ENCODE measurements at regions not wholly inside any gene's neighbourhood (a gene's known extent, or its start where the extent isn't known, plus 50 kb on each side); places are given as distances from the start of the nearest gene placed in this dataset.
A peak's percentile ranks its signal among the peaks of the same experiment; 100 is the strongest.

- no peak overlapping the region for H3K4me3 Mint-ChIP-seq
- H3K4me1 Mint-ChIP-seq (ENCODE audit: low read depth in 2 of 2) = no peaks in the 10 kb centered on the region
- H3K27ac Mint-ChIP-seq = peak overlapping the region in 1 of 2 donors; percentile 30
These were observed 1389.7 kb downstream of the DSC3 start for GRCh38 chr18:29652797-29653196.

GRCh38 chr18:29651122-29651680 is 1391.3 kb downstream of the DSC3 start:
- Mint-ChIP-seq H3K27me3 (no peaks in the 10 kb centered on the region), H3K4me1 (ENCODE audit: low read depth in 2 of 2) (no peaks in the 10 kb centered on the region), H3K36me3 (ENCODE audit: insufficient read depth) (no peaks in the 10 kb centered on the region), H3K27ac (no peak overlapping the region), H3K4me3 (no peak overlapping the region), H3K9me3 (peaks cover 7 to 26% of the 10 kb centered on the region in 2 donors)
- ATAC-seq (replicated peaks) (no peak), DNase-seq (no peak)

More at GRCh38 chr18:29652797-29653196, 1389.7 kb downstream of the DSC3 start:
- peaks cover 7 to 28% of the 10 kb centered on the region in 2 donors for H3K9me3 Mint-ChIP-seq
- ATAC-seq (replicated peaks) (no peak), DNase-seq (no peak)
- H3K36me3 Mint-ChIP-seq (ENCODE audit: insufficient read depth) = no peaks in the 10 kb centered on the region
- H3K27me3 Mint-ChIP-seq = no peaks in the 10 kb centered on the region

- no peak for DNase-seq
- Mint-ChIP-seq H3K27ac (no peak overlapping the region), H3K36me3 (ENCODE audit: insufficient read depth) (no peaks in the 10 kb centered on the region), H3K4me1 (ENCODE audit: low read depth in 2 of 2) (no peaks in the 10 kb centered on the region), H3K9me3 (peaks cover 10 to 27% of the 10 kb centered on the region in 2 donors), H3K4me3 (no peak overlapping the region), H3K27me3 (no peaks in the 10 kb centered on the region)
- ATAC-seq (replicated peaks) = no peak
These were observed 1393.7 kb downstream of the DSC3 start for GRCh38 chr18:29648891-29649290.

GRCh38 chr18:29647700-29648099 is 1394.8 kb downstream of the DSC3 start:
- no peak overlapping the region for H3K4me3 Mint-ChIP-seq
- ATAC-seq (replicated peaks) = no peak
- no peak for DNase-seq
- H3K27me3 Mint-ChIP-seq = no peaks in the 10 kb centered on the region
- no peaks in the 10 kb centered on the region for H3K4me1 Mint-ChIP-seq (ENCODE audit: low read depth in 2 of 2)
- peaks cover 10 to 22% of the 10 kb centered on the region in 2 donors for H3K9me3 Mint-ChIP-seq
- no peak overlapping the region for H3K27ac Mint-ChIP-seq
- no peaks in the 10 kb centered on the region for H3K36me3 Mint-ChIP-seq (ENCODE audit: insufficient read depth)

- Mint-ChIP-seq H3K27me3 (no peaks in the 10 kb centered on the region), H3K9me3 (peaks cover 6 to 18% of the 10 kb centered on the region in 2 donors), H3K27ac (no peak overlapping the region), H3K36me3 (ENCODE audit: insufficient read depth) (no peaks in the 10 kb centered on the region), H3K4me1 (ENCODE audit: low read depth in 2 of 2) (no peaks in the 10 kb centered on the region), H3K4me3 (no peak overlapping the region)
- ATAC-seq (replicated peaks) = no peak
- no peak for DNase-seq
These were observed 1398.3 kb downstream of the DSC3 start for GRCh38 chr18:29644276-29644675.

- Mint-ChIP-seq H3K27me3 (no peaks in the 10 kb centered on the region), H3K4me3 (no peak overlapping the region), H3K27ac (no peak overlapping the region), H3K4me1 (ENCODE audit: low read depth in 2 of 2) (no peaks in the 10 kb centered on the region), H3K9me3 (no peaks in the 10 kb centered on the region), H3K36me3 (ENCODE audit: insufficient read depth) (no peaks in the 10 kb centered on the region)
- DNase-seq = no peak
- no peak for ATAC-seq (replicated peaks)
These were observed 1413.0 kb downstream of the DSC3 start for GRCh38 chr18:29629493-29630036.

- no peak for DNase-seq
- Mint-ChIP-seq H3K27ac (no peak overlapping the region), H3K4me3 (no peak overlapping the region), H3K9me3 (peaks cover 0 to 6% of the 10 kb centered on the region in 2 donors), H3K4me1 (ENCODE audit: low read depth in 2 of 2) (no peaks in the 10 kb centered on the region), H3K27me3 (no peaks in the 10 kb centered on the region), H3K36me3 (ENCODE audit: insufficient read depth) (no peaks in the 10 kb centered on the region)
- ATAC-seq (replicated peaks) = no peak
These were observed 1416.4 kb downstream of the DSC3 start for GRCh38 chr18:29626094-29626493.

- H3K36me3 Mint-ChIP-seq (ENCODE audit: insufficient read depth) = no peaks in the 10 kb centered on the region
- no peak for DNase-seq
These were observed 1425.7 kb downstream of the DSC3 start for GRCh38 chr18:29616867-29617266.

GRCh38 chr18:29608982-29609381 is 1432.1 kb upstream of the CDH2 start:
- ATAC-seq (replicated peaks) (no peak), DNase-seq (no peak)
- Mint-ChIP-seq H3K27me3 (no peaks in the 10 kb centered on the region), H3K9me3 (peaks cover 14 to 21% of the 10 kb centered on the region in 2 donors), H3K27ac (no peak overlapping the region), H3K4me1 (ENCODE audit: low read depth in 2 of 2) (no peaks in the 10 kb centered on the region), H3K4me3 (no peak overlapping the region), H3K36me3 (ENCODE audit: insufficient read depth) (no peaks in the 10 kb centered on the region)

More at GRCh38 chr18:29616867-29617266, 1425.7 kb downstream of the DSC3 start:
- Mint-ChIP-seq H3K9me3 (peaks cover 14 to 20% of the 10 kb centered on the region in 2 donors), H3K27ac (no peak overlapping the region), H3K27me3 (no peaks in the 10 kb centered on the region), H3K4me1 (ENCODE audit: low read depth in 2 of 2) (no peaks in the 10 kb centered on the region), H3K4me3 (no peak overlapping the region)
- no peak for ATAC-seq (replicated peaks)

- Mint-ChIP-seq H3K36me3 (ENCODE audit: insufficient read depth) (no peaks in the 10 kb centered on the region), H3K4me1 (ENCODE audit: low read depth in 2 of 2) (no peaks in the 10 kb centered on the region), H3K9me3 (peaks cover 13 to 20% of the 10 kb centered on the region in 2 donors), H3K27me3 (no peaks in the 10 kb centered on the region), H3K4me3 (no peak overlapping the region), H3K27ac (no peak overlapping the region)
- DNase-seq (no peak), ATAC-seq (replicated peaks) (no peak)
These were observed 1428.4 kb upstream of the CDH2 start for GRCh38 chr18:29605365-29605764.

GRCh38 chr18:29596959-29597358 is 1420.0 kb upstream of the CDH2 start:
- Mint-ChIP-seq H3K4me1 (ENCODE audit: low read depth in 2 of 2) (no peaks in the 10 kb centered on the region), H3K9me3 (peaks cover 4 to 12% of the 10 kb centered on the region in 2 donors), H3K27ac (no peak overlapping the region), H3K4me3 (no peak overlapping the region), H3K36me3 (ENCODE audit: insufficient read depth) (no peaks in the 10 kb centered on the region), H3K27me3 (no peaks in the 10 kb centered on the region)
- DNase-seq (no peak), ATAC-seq (replicated peaks) (no peak)

GRCh38 chr18:29594493-29594892 is 1417.6 kb upstream of the CDH2 start:
- Mint-ChIP-seq H3K4me1 (ENCODE audit: low read depth in 2 of 2) (no peaks in the 10 kb centered on the region), H3K36me3 (ENCODE audit: insufficient read depth) (no peaks in the 10 kb centered on the region), H3K4me3 (no peak overlapping the region), H3K27ac (no peak overlapping the region), H3K9me3 (peaks cover 6 to 26% of the 10 kb centered on the region in 2 donors), H3K27me3 (no peaks in the 10 kb centered on the region)
- DNase-seq (no peak), ATAC-seq (replicated peaks) (no peak)

GRCh38 chr18:29588446-29589100 is 1411.6 kb upstream of the CDH2 start:
- H3K4me3 Mint-ChIP-seq = no peak overlapping the region
- H3K27me3 Mint-ChIP-seq = no peaks in the 10 kb centered on the region
- H3K4me1 Mint-ChIP-seq (ENCODE audit: low read depth in 2 of 2) = no peaks in the 10 kb centered on the region
- no peak for DNase-seq
- H3K36me3 Mint-ChIP-seq (ENCODE audit: insufficient read depth) = no peaks in the 10 kb centered on the region
- no peak overlapping the region for H3K27ac Mint-ChIP-seq
- ATAC-seq (replicated peaks) = no peak
- H3K9me3 Mint-ChIP-seq = peaks cover 4 to 41% of the 10 kb centered on the region in 2 donors

GRCh38 chr18:29586210-29586609 is 1409.3 kb upstream of the CDH2 start:
- no peaks in the 10 kb centered on the region for H3K27me3 Mint-ChIP-seq
- H3K4me3 Mint-ChIP-seq = no peak overlapping the region
- DNase-seq = no peak
- H3K27ac Mint-ChIP-seq = no peak overlapping the region
- no peak for ATAC-seq (replicated peaks)
- H3K9me3 Mint-ChIP-seq = peaks cover 4 to 36% of the 10 kb centered on the region in 2 donors
- H3K4me1 Mint-ChIP-seq (ENCODE audit: low read depth in 2 of 2) = no peaks in the 10 kb centered on the region
- no peaks in the 10 kb centered on the region for H3K36me3 Mint-ChIP-seq (ENCODE audit: insufficient read depth)

Measured in effector memory CD8-positive, alpha-beta T cell (primary cell).